22Rv1 (cell line): ENCODE measurements at regions not wholly inside any gene's neighbourhood (a gene's known extent, or its start where the extent isn't known, plus 50 kb on each side); places are given as distances from the start of the nearest gene placed in this dataset.

Source experiments
- H3K27ac ChIP-seq: fragments of 450-650 bp; 2 replicates; pipeline ENCODE4 v1.5.1; 2017
- CTCF ChIP-seq: fragments of 450-650 bp; IDR thresholded peaks from 2 replicates; pipeline ENCODE4 v1.5.1; 2017; ENCODE audit warnings: mild to moderate bottlenecking
- ZFX ChIP-seq: fragments of 450-650 bp; IDR thresholded peaks from 2 replicates; pipeline ENCODE4 v1.6.1; 2017; ENCODE audit warnings: antibody characterized with exemption, borderline replicate concordance

- no peak overlapping the region for H3K27ac ChIP-seq
- TF ChIP-seq CTCF (no peak), ZFX (no peak)
Measured at GRCh38 chr2:151182899-151183809, 78.5 kb downstream of the RBM43 start.

- no peak overlapping the region for H3K27ac ChIP-seq
- TF ChIP-seq CTCF (no peak), ZFX (no peak)
Measured at GRCh38 chr2:151182396-151182795, 79.3 kb downstream of the RBM43 start.

- no peak overlapping the region for H3K27ac ChIP-seq
- TF ChIP-seq CTCF (no peak), ZFX (no peak)
Measured at GRCh38 chr2:151181524-151181923, 80.1 kb downstream of the RBM43 start.

DNA sequence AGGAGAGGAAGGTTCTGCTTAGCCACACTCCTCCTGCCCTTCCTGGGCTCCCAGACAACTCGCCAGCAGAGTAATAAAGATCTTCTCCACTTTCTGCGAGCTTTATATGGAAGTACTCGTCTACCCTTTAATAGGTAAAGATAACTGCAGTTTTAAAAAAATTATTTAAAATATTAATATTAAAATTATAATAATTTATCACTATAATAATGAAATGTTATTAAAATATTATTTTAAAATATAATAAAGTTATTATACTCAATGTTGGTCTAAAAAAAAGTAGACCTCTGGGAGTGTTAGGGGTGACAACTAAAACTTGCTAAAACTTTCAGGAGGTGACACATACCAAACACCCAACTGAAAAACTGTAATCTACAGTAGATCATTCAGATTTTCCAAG is 81.5 kb downstream of the RBM43 start:
- H3K27ac ChIP-seq, result no peak overlapping the region
- TF ChIP-seq CTCF (no peak), ZFX (no peak)

GRCh38 chr2:151178207-151178606 is 83.5 kb downstream of the RBM43 start:
- no peak for TF ChIP-seq CTCF
- no peak overlapping the region for H3K27ac ChIP-seq

GRCh38 chr2:151177756-151178155 is 83.9 kb downstream of the RBM43 start:
- H3K27ac ChIP-seq, result no peak overlapping the region
- TF ChIP-seq CTCF (no peak), ZFX (no peak)

DNA sequence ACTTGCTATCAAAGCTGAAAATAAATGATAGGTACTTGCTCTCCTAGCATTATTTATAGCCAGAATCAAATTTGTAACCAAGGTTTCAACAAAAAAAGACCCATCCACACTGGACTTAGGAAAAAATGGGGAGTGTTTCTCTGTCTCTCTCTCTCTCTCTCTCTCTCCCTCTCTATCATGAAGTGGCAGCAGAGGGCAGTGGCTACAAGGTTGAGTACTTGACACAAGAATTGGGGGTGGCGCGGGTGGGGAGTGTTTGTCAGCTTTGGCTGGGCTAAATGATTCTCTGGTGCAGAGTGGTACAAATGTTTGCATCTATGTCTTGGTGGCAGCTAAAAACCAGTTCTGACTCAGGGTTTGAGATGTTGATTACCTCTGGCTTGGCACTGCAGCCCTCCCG is 85.0 kb downstream of the RBM43 start:
- H3K27ac ChIP-seq, result no peak overlapping the region
- no peak for TF ChIP-seq CTCF
- no peak for TF ChIP-seq ZFX
